Fibroblast of skin of abdomen (primary cell): ENCODE measurements at regions not wholly inside any gene's neighbourhood (a gene's known extent, or its start where the extent isn't known, plus 50 kb on each side); places are given as distances from the start of the nearest gene placed in this dataset.
"Not testable (repeated sequence)": the region's sequence is repeated elsewhere in the genome, so short reads cannot be mapped to it uniquely, and the experiment has no call there.

ENCODE experiments used
- DNase-seq: peaks from one replicate; pipeline ENCODE4 v3.0.0-alpha.2; 2013

GRCh38 chr10:30531751-30532530 lies 97.6 kb downstream of the LYZL2 start:
- no peak for DNase-seq

GRCh38 chr10:30529373-30529998 lies 95.5 kb downstream of the MAP3K8 start:
- no peak for DNase-seq

- DNase-seq, result no peak
These were observed 94.4 kb downstream of the MAP3K8 start for GRCh38 chr10:30528429-30528786.

DNA sequence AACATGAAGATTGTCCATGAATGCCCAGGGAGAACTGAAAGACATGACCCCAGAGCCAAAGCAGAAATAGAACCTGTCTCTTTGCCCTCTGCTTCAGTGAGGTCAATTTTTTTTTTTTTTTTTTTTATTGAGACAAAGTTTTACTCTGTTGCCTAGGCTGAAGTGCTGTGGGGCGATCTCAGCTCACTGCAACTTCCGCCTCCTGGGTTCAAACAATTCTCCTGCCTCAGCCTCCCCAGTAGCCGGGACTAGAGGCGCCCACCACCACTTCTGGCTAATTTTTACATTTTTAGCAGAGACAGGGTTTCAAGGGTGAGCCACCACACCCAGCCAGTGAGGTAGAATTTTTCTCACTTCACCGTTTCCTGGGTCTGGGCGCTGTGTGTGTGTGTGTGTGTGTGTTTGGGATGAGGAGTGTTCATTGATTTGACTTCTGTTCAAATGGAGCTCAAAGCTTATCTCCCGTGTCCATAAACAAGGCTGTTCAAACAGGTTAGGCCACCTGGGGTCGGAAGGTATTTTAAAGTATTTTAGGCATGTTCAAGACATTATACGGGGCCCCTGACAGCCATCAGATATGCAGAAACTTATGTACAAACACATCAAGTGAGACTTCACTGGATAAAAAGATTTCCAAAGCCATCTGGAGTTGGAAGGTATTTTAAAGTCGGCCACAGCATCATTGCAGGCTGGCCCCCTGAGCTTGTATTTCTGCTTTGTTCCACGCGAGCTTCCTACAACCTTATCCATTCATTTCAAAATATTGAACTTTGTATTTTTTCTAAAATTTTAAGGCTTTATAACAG lies 93.8 kb downstream of the MAP3K8 start:
- DNase-seq, result no peak

DNA sequence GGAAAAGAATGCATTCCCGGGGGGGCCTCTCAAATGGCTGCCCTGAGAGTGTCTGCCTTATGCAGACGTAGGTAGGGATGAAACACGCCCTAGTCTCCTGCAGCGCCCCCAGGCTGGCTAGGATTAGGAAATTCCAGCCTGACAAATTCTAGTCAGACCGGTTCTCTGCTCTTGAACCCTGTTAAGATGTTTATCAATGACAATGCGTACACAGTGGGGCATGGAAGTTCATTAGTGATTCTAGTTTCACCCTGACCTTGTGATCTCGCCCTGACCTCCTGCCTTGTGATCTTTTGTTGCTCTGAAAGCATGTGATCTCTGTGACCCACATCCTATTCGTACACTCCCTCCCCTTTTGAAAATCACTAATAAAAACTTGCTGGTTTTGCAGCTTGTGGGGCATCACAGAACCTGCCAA lies 88.7 kb downstream of the MAP3K8 start:
- not testable (repeated sequence) for DNase-seq

GRCh38 chr10:30518907-30519306 lies 84.9 kb downstream of the MAP3K8 start:
- DNase-seq, result no peak
